Natural killer cell (primary cell): ENCODE measurements at regions not wholly inside any gene's neighbourhood (a gene's known extent, or its start where the extent isn't known, plus 50 kb on each side); places are given as distances from the start of the nearest gene placed in this dataset.

Experiments used
- ATAC-seq, 3 donors: fragments of 150-1000 bp in 2 of 3; fragments of 200-7000 bp in 1 of 3; cut with Tn5 transposase; 1 replicate in 1 of 3; 2 replicates in 2 of 3; pipeline ENCODE4 v1.10.0; 2021; ENCODE audit warnings: mild to moderate bottlenecking in 2 of 3, moderate library complexity in 2 of 3
- DNase-seq, 2 donors: peaks; one replicate each; pipeline versions ENCODE4 v3.0.0 to v3.0.0-alpha.2; 2013 to 2021; ENCODE audit warnings: mixed read lengths in 1 of 2
- H3K27ac ChIP-seq: one replicate; pipeline ENCODE4 v1.5.1; 2013; ENCODE audit warnings: mild to moderate bottlenecking, low read length
- H3K27me3 ChIP-seq: one replicate; pipeline ENCODE4 v1.6.1; 2013; ENCODE audit warnings: low read length; ENCODE audit not compliant: control insufficient read depth, insufficient read depth
- H3K36me3 ChIP-seq: one replicate; pipeline ENCODE4 v1.6.1; 2013; ENCODE audit warnings: low read length; ENCODE audit not compliant: control insufficient read depth, insufficient read depth
- H3K4me1 ChIP-seq: one replicate; pipeline ENCODE4 v1.6.1; 2013; ENCODE audit warnings: low read length; ENCODE audit not compliant: control insufficient read depth, insufficient read depth
- H3K4me3 ChIP-seq: one replicate; pipeline ENCODE4 v1.5.1; 2013; ENCODE audit warnings: low read length
- H3K9me3 ChIP-seq: one replicate; pipeline ENCODE4 v1.6.1; 2013; ENCODE audit warnings: low read length; ENCODE audit not compliant: control insufficient read depth, insufficient read depth
- H3K27ac Mint-ChIP-seq, 2 donors: one replicate each; pipeline ENCODE4 v1.8.0; 2022; ENCODE audit warnings: mild to moderate bottlenecking in 2 of 2, mixed read lengths in 2 of 2, moderate library complexity in 1 of 2
- H3K27me3 Mint-ChIP-seq, 2 donors: one replicate each; pipeline ENCODE4 v1.8.0; 2022; ENCODE audit warnings: low read depth in 2 of 2, mixed read lengths in 2 of 2
- H3K36me3 Mint-ChIP-seq: one replicate; pipeline ENCODE4 v1.8.0; 2022; ENCODE audit warnings: mixed read lengths
- H3K4me1 Mint-ChIP-seq, 2 donors: one replicate each; pipeline ENCODE4 v1.8.0; 2022; ENCODE audit warnings: mixed read lengths in 2 of 2
- H3K4me3 Mint-ChIP-seq: one replicate; pipeline ENCODE4 v1.8.0; 2022; ENCODE audit warnings: mild to moderate bottlenecking, moderate library complexity, mixed read lengths
- H3K9me3 Mint-ChIP-seq, 2 donors: one replicate each; pipeline ENCODE4 v1.8.0; 2022; ENCODE audit warnings: mixed read lengths in 2 of 2
- CTCF ChIP-seq: fragments of 200-600 bp; IDR thresholded peaks from one replicate; pipeline ENCODE4 v1.8.0; 2022; ENCODE audit warnings: antibody characterized with exemption
- WGBS: methylation state at CpG from one replicate; pipeline ENCODE4 v1.1.7; 2013; ENCODE audit warnings: missing lambda C conversion rate; ENCODE audit not compliant: insufficient coverage; 5-methylcytosine and 5-hydroxymethylcytosine counted together
- intact Hi-C: fragments of 100-400 bp; cut with micrococcal nuclease; formaldehyde crosslinking; loops from one replicate; pipeline ENCODE4 v1.14.2; 2022

GRCh38 chr7:51446356-51446755 is 129.7 kb upstream of the COBL start:
- TF ChIP-seq CTCF = no peak
- DNase-seq (no peak), ATAC-seq (no peak)
- Histone ChIP-seq H3K27me3 (no peaks in the 10 kb centered on the region), H3K36me3 (no peaks in the 10 kb centered on the region), H3K4me1 (no peaks in the 10 kb centered on the region), H3K4me3 (no peak overlapping the region), H3K27ac (no peak overlapping the region), H3K9me3 (no peaks in the 10 kb centered on the region)
- H3K36me3 Mint-ChIP-seq = no peaks in the 10 kb centered on the region
- no peaks in the 10 kb centered on the region for H3K27me3 Mint-ChIP-seq
- intact Hi-C loops = no loop called here
- no peak overlapping the region for H3K4me3 Mint-ChIP-seq
- H3K9me3 Mint-ChIP-seq = peaks cover 7 to 8% of the 10 kb centered on the region in 2 donors
- 30% methylated on average over 10 of the region's 11 CpGs for WGBS
- no peak overlapping the region for H3K27ac Mint-ChIP-seq
- no peaks in the 10 kb centered on the region for H3K4me1 Mint-ChIP-seq

GRCh38 chr7:51444936-51445335 is 128.3 kb upstream of the COBL start:
- ATAC-seq (no peak), DNase-seq (no peak)
- Mint-ChIP-seq H3K4me1 (no peaks in the 10 kb centered on the region), H3K4me3 (no peak overlapping the region), H3K36me3 (no peaks in the 10 kb centered on the region), H3K27ac (no peak overlapping the region), H3K27me3 (no peaks in the 10 kb centered on the region), H3K9me3 (peaks cover 5 to 6% of the 10 kb centered on the region in 2 donors)
- 82% methylated on average over 1 of the region's 1 CpG for WGBS
- Histone ChIP-seq H3K4me3 (no peak overlapping the region), H3K36me3 (no peaks in the 10 kb centered on the region), H3K27me3 (no peaks in the 10 kb centered on the region), H3K4me1 (no peaks in the 10 kb centered on the region), H3K9me3 (no peaks in the 10 kb centered on the region), H3K27ac (no peak overlapping the region)
- intact Hi-C loops = no loop called here
- no peak for TF ChIP-seq CTCF

GRCh38 chr7:51430480-51431086 is 114.0 kb upstream of the COBL start:
- intact Hi-C loops = no loop called here
- ATAC-seq = no peak
- WGBS = 28% methylated on average over 12 of the region's 13 CpGs
- no peak overlapping the region for H3K4me3 ChIP-seq
- H3K27ac Mint-ChIP-seq = no peak overlapping the region
- H3K27me3 Mint-ChIP-seq = no peaks in the 10 kb centered on the region
- no peaks in the 10 kb centered on the region for H3K27me3 ChIP-seq
- no peaks in the 10 kb centered on the region for H3K9me3 ChIP-seq
- H3K36me3 Mint-ChIP-seq = no peaks in the 10 kb centered on the region
- no peak overlapping the region for H3K4me3 Mint-ChIP-seq
- no peaks in the 10 kb centered on the region for H3K36me3 ChIP-seq
- peak in 1 of 2 donors; percentile 57 for DNase-seq
- H3K4me1 ChIP-seq = no peaks in the 10 kb centered on the region
- peaks cover 0 to 5% of the 10 kb centered on the region in 2 donors for H3K9me3 Mint-ChIP-seq
- H3K4me1 Mint-ChIP-seq = no peaks in the 10 kb centered on the region
- TF ChIP-seq CTCF = peak; percentile 42
- no peak overlapping the region for H3K27ac ChIP-seq

- no peak overlapping the region for H3K4me3 ChIP-seq
- no peak overlapping the region for H3K27ac ChIP-seq
- TF ChIP-seq CTCF = no peak
- no peak for ATAC-seq
- no peaks in the 10 kb centered on the region for H3K9me3 Mint-ChIP-seq
- H3K36me3 Mint-ChIP-seq = no peaks in the 10 kb centered on the region
- no peak overlapping the region for H3K27ac Mint-ChIP-seq
- H3K27me3 Mint-ChIP-seq = no peaks in the 10 kb centered on the region
- H3K4me3 Mint-ChIP-seq = no peak overlapping the region
- no peaks in the 10 kb centered on the region for H3K4me1 Mint-ChIP-seq
- WGBS = 85% methylated on average over 8 of the region's 8 CpGs
- no peak for DNase-seq
- no peaks in the 10 kb centered on the region for H3K27me3 ChIP-seq
- intact Hi-C loops = no loop called here
- no peaks in the 10 kb centered on the region for H3K4me1 ChIP-seq
- H3K9me3 ChIP-seq = no peaks in the 10 kb centered on the region
- H3K36me3 ChIP-seq = no peaks in the 10 kb centered on the region
Measured at GRCh38 chr7:51428217-51428887, 111.7 kb upstream of the COBL start.
